GM12878 (cell line): ENCODE measurements at regions not wholly inside any gene's neighbourhood (a gene's known extent, or its start where the extent isn't known, plus 50 kb on each side); places are given as distances from the start of the nearest gene placed in this dataset.

Experiments
- BCL11A ChIP-seq: IDR thresholded peaks from 2 replicates; pipeline ENCODE4 v1.6.1; 2011; ENCODE audit warnings: low read depth, low read length
- JUNB ChIP-seq: IDR thresholded peaks from 2 replicates; pipeline ENCODE4 v1.6.1; 2016; ENCODE audit warnings: antibody characterized with exemption, mild to moderate bottlenecking
- NBN ChIP-seq: fragments of 450-650 bp; IDR thresholded peaks from 2 replicates; pipeline ENCODE4 v1.6.1; 2016
- POLR2AphosphoS2 ChIP-seq: IDR thresholded peaks from 2 replicates; pipeline ENCODE4 v1.6.1; 2011; ENCODE audit warnings: low read depth, mild to moderate bottlenecking, low read length, improper control_type of control experiment, moderate library complexity
- TCF12 ChIP-seq: IDR thresholded peaks from 2 replicates; pipeline ENCODE4 v1.6.1; 2011; ENCODE audit warnings: low read depth, mild to moderate bottlenecking, low read length
- ZNF274 ChIP-seq: IDR thresholded peaks from one replicate; pipeline ENCODE4 v1.8.0; 2011; ENCODE audit not compliant: insufficient read length, insufficient read depth
- ZNF622 ChIP-seq: fragments of 450-650 bp; IDR thresholded peaks from 2 replicates; pipeline ENCODE4 v1.6.1; 2017; ENCODE audit warnings: mild to moderate bottlenecking, inconsistent platforms
- ZZZ3 ChIP-seq: IDR thresholded peaks from 2 replicates; pipeline ENCODE4 v1.6.1; 2011; ENCODE audit warnings: low read depth; ENCODE audit not compliant: control insufficient read depth, insufficient read length
- TF ChIP-seq, protein P1 (sequence below): fragments of 450-650 bp; IDR thresholded peaks from 2 replicates; pipeline ENCODE4 v1.6.1; 2017; ENCODE audit warnings: mild to moderate bottlenecking, low read depth, inconsistent platforms; ENCODE audit not compliant: poor library complexity, severe bottlenecking
- TF ChIP-seq, protein P2 (sequence below): IDR thresholded peaks from 2 replicates; pipeline ENCODE4 v1.6.1; 2012; ENCODE audit warnings: mild to moderate bottlenecking, low read depth, low read length
- TF ChIP-seq, protein P3 (sequence below): IDR thresholded peaks from 2 replicates; pipeline ENCODE4 v1.6.1; 2011; ENCODE audit warnings: borderline replicate concordance, low read depth, mild to moderate bottlenecking, moderate library complexity, low read length; ENCODE audit not compliant: insufficient read depth, poor library complexity, severe bottlenecking

DNA sequence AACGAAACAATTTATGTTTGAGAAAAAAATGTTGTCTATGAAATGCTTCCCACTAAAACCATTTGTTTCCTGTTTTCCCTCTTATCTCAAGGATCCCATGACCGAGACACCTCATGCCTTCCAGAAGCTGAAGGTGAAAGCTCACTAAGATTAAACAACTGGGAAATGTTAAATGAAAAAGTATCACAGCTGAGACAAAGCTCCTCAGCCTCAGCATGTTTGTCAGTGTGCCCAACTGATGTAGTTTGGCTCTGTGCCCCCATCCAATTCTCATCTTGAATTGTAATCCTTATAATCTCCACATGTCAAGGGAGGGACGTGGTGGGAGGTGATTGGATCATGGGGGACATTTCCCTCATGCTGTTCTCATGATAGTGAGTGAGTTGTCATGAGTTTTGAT is 327.3 kb downstream of the HTR7 start (continued):
- TF ChIP-seq, protein P1, sequence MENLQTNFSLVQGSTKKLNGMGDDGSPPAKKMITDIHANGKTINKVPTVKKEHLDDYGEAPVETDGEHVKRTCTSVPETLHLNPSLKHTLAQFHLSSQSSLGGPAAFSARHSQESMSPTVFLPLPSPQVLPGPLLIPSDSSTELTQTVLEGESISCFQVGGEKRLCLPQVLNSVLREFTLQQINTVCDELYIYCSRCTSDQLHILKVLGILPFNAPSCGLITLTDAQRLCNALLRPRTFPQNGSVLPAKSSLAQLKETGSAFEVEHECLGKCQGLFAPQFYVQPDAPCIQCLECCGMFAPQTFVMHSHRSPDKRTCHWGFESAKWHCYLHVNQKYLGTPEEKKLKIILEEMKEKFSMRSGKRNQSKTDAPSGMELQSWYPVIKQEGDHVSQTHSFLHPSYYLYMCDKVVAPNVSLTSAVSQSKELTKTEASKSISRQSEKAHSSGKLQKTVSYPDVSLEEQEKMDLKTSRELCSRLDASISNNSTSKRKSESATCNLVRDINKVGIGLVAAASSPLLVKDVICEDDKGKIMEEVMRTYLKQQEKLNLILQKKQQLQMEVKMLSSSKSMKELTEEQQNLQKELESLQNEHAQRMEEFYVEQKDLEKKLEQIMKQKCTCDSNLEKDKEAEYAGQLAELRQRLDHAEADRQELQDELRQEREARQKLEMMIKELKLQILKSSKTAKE = no peak
- TF ChIP-seq, protein P2, sequence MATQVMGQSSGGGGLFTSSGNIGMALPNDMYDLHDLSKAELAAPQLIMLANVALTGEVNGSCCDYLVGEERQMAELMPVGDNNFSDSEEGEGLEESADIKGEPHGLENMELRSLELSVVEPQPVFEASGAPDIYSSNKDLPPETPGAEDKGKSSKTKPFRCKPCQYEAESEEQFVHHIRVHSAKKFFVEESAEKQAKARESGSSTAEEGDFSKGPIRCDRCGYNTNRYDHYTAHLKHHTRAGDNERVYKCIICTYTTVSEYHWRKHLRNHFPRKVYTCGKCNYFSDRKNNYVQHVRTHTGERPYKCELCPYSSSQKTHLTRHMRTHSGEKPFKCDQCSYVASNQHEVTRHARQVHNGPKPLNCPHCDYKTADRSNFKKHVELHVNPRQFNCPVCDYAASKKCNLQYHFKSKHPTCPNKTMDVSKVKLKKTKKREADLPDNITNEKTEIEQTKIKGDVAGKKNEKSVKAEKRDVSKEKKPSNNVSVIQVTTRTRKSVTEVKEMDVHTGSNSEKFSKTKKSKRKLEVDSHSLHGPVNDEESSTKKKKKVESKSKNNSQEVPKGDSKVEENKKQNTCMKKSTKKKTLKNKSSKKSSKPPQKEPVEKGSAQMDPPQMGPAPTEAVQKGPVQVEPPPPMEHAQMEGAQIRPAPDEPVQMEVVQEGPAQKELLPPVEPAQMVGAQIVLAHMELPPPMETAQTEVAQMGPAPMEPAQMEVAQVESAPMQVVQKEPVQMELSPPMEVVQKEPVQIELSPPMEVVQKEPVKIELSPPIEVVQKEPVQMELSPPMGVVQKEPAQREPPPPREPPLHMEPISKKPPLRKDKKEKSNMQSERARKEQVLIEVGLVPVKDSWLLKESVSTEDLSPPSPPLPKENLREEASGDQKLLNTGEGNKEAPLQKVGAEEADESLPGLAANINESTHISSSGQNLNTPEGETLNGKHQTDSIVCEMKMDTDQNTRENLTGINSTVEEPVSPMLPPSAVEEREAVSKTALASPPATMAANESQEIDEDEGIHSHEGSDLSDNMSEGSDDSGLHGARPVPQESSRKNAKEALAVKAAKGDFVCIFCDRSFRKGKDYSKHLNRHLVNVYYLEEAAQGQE = no peak
- no peak for TF ChIP-seq ZNF274
- no peak for TF ChIP-seq BCL11A
- no peak for TF ChIP-seq ZZZ3
- TF ChIP-seq NBN = no peak
- no peak for TF ChIP-seq POLR2AphosphoS2
- no peak for TF ChIP-seq ZNF622
- TF ChIP-seq, protein P3, sequence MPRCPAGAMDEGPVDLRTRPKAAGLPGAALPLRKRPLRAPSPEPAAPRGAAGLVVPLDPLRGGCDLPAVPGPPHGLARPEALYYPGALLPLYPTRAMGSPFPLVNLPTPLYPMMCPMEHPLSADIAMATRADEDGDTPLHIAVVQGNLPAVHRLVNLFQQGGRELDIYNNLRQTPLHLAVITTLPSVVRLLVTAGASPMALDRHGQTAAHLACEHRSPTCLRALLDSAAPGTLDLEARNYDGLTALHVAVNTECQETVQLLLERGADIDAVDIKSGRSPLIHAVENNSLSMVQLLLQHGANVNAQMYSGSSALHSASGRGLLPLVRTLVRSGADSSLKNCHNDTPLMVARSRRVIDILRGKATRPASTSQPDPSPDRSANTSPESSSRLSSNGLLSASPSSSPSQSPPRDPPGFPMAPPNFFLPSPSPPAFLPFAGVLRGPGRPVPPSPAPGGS = no peak
- TF ChIP-seq TCF12 = no peak
- no peak for TF ChIP-seq JUNB
